MCF 10A (cell line): ENCODE measurements at regions not wholly inside any gene's neighbourhood (a gene's known extent, or its start where the extent isn't known, plus 50 kb on each side); places are given as distances from the start of the nearest gene placed in this dataset.

Experiments
- BruUV-seq: library from RNA; stranded (reverse); fragments of 400-500 nt; replicated peaks from 2 replicates; lab custom pipeline; 2021; lab: Mats Ljungman, UMichigan
- CTCF ChIA-PET: fragments of 300-600 bp; sonication (Branson Sonifier 250); formaldehyde crosslinking; extraction: SDS; loops from one replicate; lab custom pipeline; 2021; ENCODE audit warnings: antibody characterized with exemption, inconsistent platforms; lab: Yijun Ruan, JAX
- POLR2A ChIA-PET: fragments of 300-600, 350-650 bp; sonication (Branson Sonifier 250); formaldehyde crosslinking; extraction: SDS; loops from one replicate; lab custom pipeline; 2020; ENCODE audit warnings: antibody characterized with exemption, inconsistent platforms; lab: Yijun Ruan, JAX
- DNase-seq: peaks from one replicate; pipeline ENCODE4 v3.0.0-alpha.2; 2018; ENCODE audit not compliant: unreplicated experiment
- H3K27ac Mint-ChIP-seq: one replicate; pipeline ENCODE4 v1.8.0; 2022; ENCODE audit warnings: mild to moderate bottlenecking, low read depth, mixed read lengths; ENCODE audit not compliant: unreplicated experiment
- H3K27me3 Mint-ChIP-seq: one replicate; pipeline ENCODE4 v1.8.0; 2022; ENCODE audit warnings: mixed read lengths; ENCODE audit not compliant: insufficient read depth, unreplicated experiment
- H3K36me3 Mint-ChIP-seq: one replicate; pipeline ENCODE4 v1.8.0; 2022; ENCODE audit warnings: mild to moderate bottlenecking, moderate library complexity, mixed read lengths; ENCODE audit not compliant: insufficient read depth, unreplicated experiment
- H3K4me1 Mint-ChIP-seq: one replicate; pipeline ENCODE4 v1.8.0; 2022; ENCODE audit warnings: mixed read lengths; ENCODE audit not compliant: insufficient read depth, unreplicated experiment
- H3K4me3 Mint-ChIP-seq: one replicate; pipeline ENCODE4 v1.8.0; 2022; ENCODE audit warnings: mild to moderate bottlenecking, moderate library complexity, mixed read lengths; ENCODE audit not compliant: unreplicated experiment
- H3K9me3 Mint-ChIP-seq: one replicate; pipeline ENCODE4 v1.8.0; 2022; ENCODE audit warnings: mixed read lengths; ENCODE audit not compliant: unreplicated experiment
- CTCF ChIP-seq: fragments of 200-600 bp; IDR thresholded peaks from one replicate; pipeline ENCODE4 v1.8.0; 2022; ENCODE audit warnings: antibody characterized with exemption, mild to moderate bottlenecking; ENCODE audit not compliant: unreplicated experiment
- intact Hi-C: fragments of 100-400 bp; cut with micrococcal nuclease; formaldehyde crosslinking; loops from 2 replicates; pipeline ENCODE4 v1.14.1; 2022

- TF ChIP-seq CTCF: no peak
- Mint-ChIP-seq H3K36me3 (no peaks in the 10 kb centered on the region), H3K4me3 (no peak overlapping the region), H3K27me3 (no peaks in the 10 kb centered on the region), H3K27ac (no peak overlapping the region), H3K4me1 (no peaks in the 10 kb centered on the region), H3K9me3 (peaks cover 7% of the 10 kb centered on the region)
- BruUV-seq: no TSS peak
- POLR2A ChIA-PET: no interaction called here
- intact Hi-C loops: no loop called here
- CTCF ChIA-PET: no interaction called here
- DNase-seq: no peak
Measured at GRCh38 chr3:163547014-163547685, 1531.1 kb downstream of the SI start.

GRCh38 chr3:163543662-163544061 is 1534.6 kb downstream of the SI start:
- no peaks in the 10 kb centered on the region for H3K27me3 Mint-ChIP-seq
- no TSS peak for BruUV-seq
- no peak overlapping the region for H3K4me3 Mint-ChIP-seq
- no peaks in the 10 kb centered on the region for H3K36me3 Mint-ChIP-seq
- H3K9me3 Mint-ChIP-seq: no peaks in the 10 kb centered on the region
- DNase-seq: no peak
- intact Hi-C loops: no loop called here
- POLR2A ChIA-PET: interaction anchor here (0.8 kb wide), 1 partner anchor 824 kb away, joined by 3 read pairs; no protein-coding TSS in a partner anchor
- peaks cover under 1% of the 10 kb centered on the region for H3K4me1 Mint-ChIP-seq
- no peak overlapping the region for H3K27ac Mint-ChIP-seq
- CTCF ChIA-PET: no interaction called here
- no peak for TF ChIP-seq CTCF

GRCh38 chr3:163541629-163542028 is 1536.7 kb downstream of the SI start:
- intact Hi-C loops: no loop called here
- no peak for DNase-seq
- no peaks in the 10 kb centered on the region for H3K27me3 Mint-ChIP-seq
- H3K4me1 Mint-ChIP-seq: peaks cover 6% of the 10 kb centered on the region
- H3K9me3 Mint-ChIP-seq: no peaks in the 10 kb centered on the region
- no peak overlapping the region for H3K27ac Mint-ChIP-seq
- ChIA-PET CTCF (no interaction called here), POLR2A (interaction anchor here (0.7 kb wide), 1 partner anchor 1035 kb away, joined by 3 read pairs; no protein-coding TSS in a partner anchor)
- no peak overlapping the region for H3K4me3 Mint-ChIP-seq
- no TSS peak for BruUV-seq
- H3K36me3 Mint-ChIP-seq: no peaks in the 10 kb centered on the region
- TF ChIP-seq CTCF: no peak

- H3K4me3 Mint-ChIP-seq: no peak overlapping the region
- CTCF ChIA-PET: no interaction called here
- no peaks in the 10 kb centered on the region for H3K36me3 Mint-ChIP-seq
- TF ChIP-seq CTCF: no peak
- no peaks in the 10 kb centered on the region for H3K27me3 Mint-ChIP-seq
- H3K27ac Mint-ChIP-seq: no peak overlapping the region
- DNase-seq: no peak
- H3K9me3 Mint-ChIP-seq: no peaks in the 10 kb centered on the region
- peaks cover 6% of the 10 kb centered on the region for H3K4me1 Mint-ChIP-seq
- intact Hi-C loops: no loop called here
- POLR2A ChIA-PET: interaction anchor here (0.6 kb wide), 1 partner anchor 14 kb away, joined by 3 read pairs; no protein-coding TSS in a partner anchor
- no TSS peak for BruUV-seq
Measured at GRCh38 chr3:163538387-163538786, 1539.9 kb downstream of the SI start.
